ENCODE measurements at regions not wholly inside any gene's neighbourhood (a gene's known extent, or its start where the extent isn't known, plus 50 kb on each side); places are given as distances from the start of the nearest gene placed in this dataset.

DNA sequence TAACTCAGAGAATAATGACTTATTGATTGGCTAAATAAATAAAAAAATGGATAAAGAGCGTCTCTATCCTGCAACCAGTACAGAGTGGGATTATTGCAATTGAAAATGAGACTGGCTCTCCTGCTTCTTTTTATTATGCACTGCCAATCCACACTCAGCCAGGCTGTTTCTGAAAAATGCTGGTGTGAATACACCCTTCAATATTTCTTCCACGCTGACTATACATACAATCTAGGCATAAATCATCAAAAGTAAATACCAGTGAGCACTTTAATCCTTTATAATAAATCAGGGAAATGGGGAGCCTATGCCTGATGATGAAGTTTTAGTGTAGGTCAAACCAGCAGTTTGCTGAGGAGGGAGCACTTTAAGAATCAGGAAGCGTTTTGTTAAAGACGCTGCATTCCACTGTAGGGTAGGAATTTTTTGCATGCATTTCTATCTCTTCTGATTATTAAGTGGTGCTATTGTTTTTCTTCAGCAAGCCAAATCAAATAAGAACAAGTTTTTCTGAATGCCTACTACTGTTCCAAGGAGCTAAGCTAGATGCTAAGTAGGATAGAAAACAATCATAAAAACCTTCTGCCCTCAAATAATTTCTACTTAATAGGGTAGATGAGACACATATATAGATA, 781.5 kb downstream of the TBL1XR1 start:
- no peaks in the 10 kb centered on the region for H3K36me3 ChIP-seq (ENCODE audit: control insufficient read depth in 1 of 2, insufficient read depth in 2 of 2, low read length in 2 of 2)
- no peak overlapping the region for H3K27ac ChIP-seq (ENCODE audit: low read length)
- H3K4me3 ChIP-seq (ENCODE audit: low read depth in 1 of 2, low read length in 2 of 2) = no peak overlapping the region
- no peaks in the 10 kb centered on the region for H3K9me3 ChIP-seq (ENCODE audit: control insufficient read depth in 1 of 2, low read length in 2 of 2)
- no peaks in the 10 kb centered on the region for H3K27me3 ChIP-seq (ENCODE audit: low read depth, low read length)
- no peaks in the 10 kb centered on the region for H3K4me1 ChIP-seq (ENCODE audit: control insufficient read depth in 1 of 2, insufficient read depth in 2 of 2, low read length in 2 of 2)

DNA sequence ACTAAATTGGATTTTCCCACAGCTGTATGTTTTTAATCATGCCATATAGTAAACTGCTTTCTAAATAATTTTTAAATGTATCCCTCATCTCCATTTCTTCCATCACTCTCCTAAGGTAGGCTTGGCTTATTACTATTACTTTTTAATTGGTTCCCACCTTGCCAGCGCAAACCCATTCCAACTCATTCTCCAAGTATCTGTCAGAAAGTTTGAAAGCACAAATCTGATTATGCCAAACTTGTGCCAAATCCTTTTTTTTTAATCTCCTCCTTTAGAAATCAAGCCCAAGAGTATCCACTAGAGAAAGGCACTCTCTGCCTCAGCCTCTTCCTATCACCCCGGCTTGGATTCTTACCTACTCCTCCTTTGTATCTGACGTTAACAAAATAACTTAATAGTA, 784.5 kb downstream of the TBL1XR1 start:
- Histone ChIP-seq H3K27ac (ENCODE audit: low read length) (no peak overlapping the region), H3K27me3 (ENCODE audit: low read depth, low read length) (no peaks in the 10 kb centered on the region), H3K9me3 (ENCODE audit: control insufficient read depth in 1 of 2, low read length in 2 of 2) (no peaks in the 10 kb centered on the region), H3K36me3 (ENCODE audit: control insufficient read depth in 1 of 2, insufficient read depth in 2 of 2, low read length in 2 of 2) (no peaks in the 10 kb centered on the region), H3K4me1 (ENCODE audit: control insufficient read depth in 1 of 2, insufficient read depth in 2 of 2, low read length in 2 of 2) (no peaks in the 10 kb centered on the region), H3K4me3 (ENCODE audit: low read depth in 1 of 2, low read length in 2 of 2) (no peak overlapping the region)

DNA sequence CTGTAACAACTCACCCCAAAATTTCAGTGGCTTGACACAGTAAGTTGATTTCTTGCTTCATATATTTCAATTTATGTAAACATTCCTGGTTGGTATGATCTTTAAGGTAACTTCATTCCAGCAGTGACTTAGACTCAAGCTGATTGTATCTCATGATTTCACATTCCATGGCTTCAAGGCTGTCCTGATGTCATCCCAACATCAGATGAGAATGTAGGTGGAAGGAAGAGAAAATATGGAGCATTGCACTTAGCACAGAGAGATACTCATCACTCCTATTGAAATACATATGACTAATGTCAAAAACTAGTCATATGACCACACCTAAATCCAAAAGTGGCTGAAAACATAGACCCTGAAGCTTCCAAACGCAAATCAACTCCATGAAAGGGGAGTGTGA, 793.8 kb downstream of the TBL1XR1 start:
- Histone ChIP-seq H3K27ac (ENCODE audit: low read length) (no peak overlapping the region), H3K27me3 (ENCODE audit: low read depth, low read length) (no peaks in the 10 kb centered on the region), H3K36me3 (ENCODE audit: control insufficient read depth in 1 of 2, insufficient read depth in 2 of 2, low read length in 2 of 2) (no peaks in the 10 kb centered on the region), H3K4me3 (ENCODE audit: low read depth in 1 of 2, low read length in 2 of 2) (no peak overlapping the region), H3K9me3 (ENCODE audit: control insufficient read depth in 1 of 2, low read length in 2 of 2) (no peaks in the 10 kb centered on the region), H3K4me1 (ENCODE audit: control insufficient read depth in 1 of 2, insufficient read depth in 2 of 2, low read length in 2 of 2) (no peaks in the 10 kb centered on the region)

DNA sequence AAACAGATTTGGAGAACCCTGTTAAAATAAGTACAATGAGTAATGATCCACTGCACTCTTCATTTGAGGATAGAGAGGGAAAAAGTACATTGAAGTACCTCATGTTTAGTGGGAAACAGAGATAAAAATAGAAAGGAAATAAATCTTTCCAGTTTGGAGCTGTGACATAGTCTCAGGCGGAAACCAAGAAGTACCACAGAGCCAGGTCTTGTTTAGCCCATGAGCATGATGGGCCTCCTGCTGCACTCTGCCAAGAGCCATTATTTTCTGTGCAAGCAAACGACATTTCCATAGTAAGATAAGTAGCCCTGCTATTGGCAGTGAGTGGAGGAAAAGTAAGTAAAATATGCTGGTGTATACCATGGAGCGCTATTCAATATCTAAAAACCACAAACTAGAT, 796.1 kb downstream of the TBL1XR1 start:
- Histone ChIP-seq H3K36me3 (ENCODE audit: control insufficient read depth in 1 of 2, insufficient read depth in 2 of 2, low read length in 2 of 2) (no peaks in the 10 kb centered on the region), H3K27me3 (ENCODE audit: low read depth, low read length) (no peaks in the 10 kb centered on the region), H3K27ac (ENCODE audit: low read length) (no peak overlapping the region), H3K9me3 (ENCODE audit: control insufficient read depth in 1 of 2, low read length in 2 of 2) (no peaks in the 10 kb centered on the region), H3K4me3 (ENCODE audit: low read depth in 1 of 2, low read length in 2 of 2) (no peak overlapping the region), H3K4me1 (ENCODE audit: control insufficient read depth in 1 of 2, insufficient read depth in 2 of 2, low read length in 2 of 2) (no peaks in the 10 kb centered on the region)

DNA sequence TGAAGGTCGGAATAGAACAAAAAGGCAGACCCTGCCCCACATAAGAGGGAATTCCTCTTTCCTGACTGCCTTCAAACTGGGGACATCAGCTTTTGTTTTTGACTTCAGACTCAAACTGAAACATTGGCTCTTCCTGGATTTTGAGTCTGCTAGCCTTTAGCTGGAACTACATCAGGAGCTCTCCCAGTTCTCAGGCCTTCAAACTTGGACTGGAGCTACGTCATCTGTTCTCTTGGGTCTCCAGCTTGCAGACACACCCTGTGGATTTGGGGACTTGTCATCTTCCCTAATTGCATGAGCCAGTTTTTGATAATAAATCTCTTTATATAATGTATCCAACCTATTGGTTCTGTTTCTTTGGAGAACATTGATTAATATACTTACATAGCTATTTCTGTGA, 798.1 kb downstream of the TBL1XR1 start:
- Histone ChIP-seq H3K4me3 (ENCODE audit: low read depth in 1 of 2, low read length in 2 of 2) (no peak overlapping the region), H3K9me3 (ENCODE audit: control insufficient read depth in 1 of 2, low read length in 2 of 2) (peaks cover 0 to 3% of the 10 kb centered on the region in 2 donors), H3K27ac (ENCODE audit: low read length) (no peak overlapping the region), H3K36me3 (ENCODE audit: control insufficient read depth in 1 of 2, insufficient read depth in 2 of 2, low read length in 2 of 2) (no peaks in the 10 kb centered on the region), H3K4me1 (ENCODE audit: control insufficient read depth in 1 of 2, insufficient read depth in 2 of 2, low read length in 2 of 2) (no peaks in the 10 kb centered on the region), H3K27me3 (ENCODE audit: low read depth, low read length) (no peaks in the 10 kb centered on the region)

DNA sequence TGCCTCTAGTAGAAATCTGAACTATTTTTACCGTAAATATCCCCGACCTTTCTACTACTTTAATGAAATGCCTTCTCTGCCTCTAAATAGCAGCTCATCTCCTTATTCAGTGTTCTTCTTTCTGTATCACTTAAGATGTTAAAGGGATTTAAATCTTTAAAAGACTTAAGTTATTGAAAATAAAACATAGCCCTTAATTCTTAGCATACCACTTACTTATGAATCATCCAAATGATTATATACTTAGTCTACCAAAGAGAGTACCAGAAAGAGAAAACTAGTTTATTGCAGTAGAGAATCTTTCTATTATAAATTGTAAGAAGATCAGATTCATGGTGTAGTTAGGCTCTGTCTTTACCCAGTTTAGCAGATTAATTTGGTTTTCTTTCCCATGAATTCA, 802.0 kb downstream of the TBL1XR1 start:
- Histone ChIP-seq H3K4me3 (ENCODE audit: low read depth in 1 of 2, low read length in 2 of 2) (no peak overlapping the region), H3K4me1 (ENCODE audit: control insufficient read depth in 1 of 2, insufficient read depth in 2 of 2, low read length in 2 of 2) (no peaks in the 10 kb centered on the region), H3K9me3 (ENCODE audit: control insufficient read depth in 1 of 2, low read length in 2 of 2) (peaks cover 0 to 5% of the 10 kb centered on the region in 2 donors), H3K36me3 (ENCODE audit: control insufficient read depth in 1 of 2, insufficient read depth in 2 of 2, low read length in 2 of 2) (no peaks in the 10 kb centered on the region), H3K27ac (ENCODE audit: low read length) (no peak overlapping the region), H3K27me3 (ENCODE audit: low read depth, low read length) (no peaks in the 10 kb centered on the region)

DNA sequence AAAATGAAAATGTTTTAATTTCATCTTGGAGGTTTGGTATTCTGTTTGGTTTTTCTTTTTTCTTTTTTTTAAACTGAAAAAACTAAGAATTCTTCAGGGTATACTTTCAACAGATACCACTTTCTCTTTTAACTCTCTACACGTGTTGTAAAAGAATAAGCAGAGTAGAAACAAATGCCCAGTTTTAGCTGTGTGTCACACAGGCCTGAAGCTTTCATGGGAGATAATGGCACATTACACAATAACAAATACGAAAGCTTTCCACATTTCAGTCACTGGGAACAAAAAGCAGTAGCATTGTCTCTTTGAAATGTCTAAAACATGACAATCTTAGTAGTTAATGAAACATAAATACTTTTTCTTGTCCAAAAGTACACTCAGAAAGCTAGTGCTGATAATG, 818.5 kb downstream of the TBL1XR1 start:
- no peaks in the 10 kb centered on the region for H3K9me3 ChIP-seq (ENCODE audit: control insufficient read depth in 1 of 2, low read length in 2 of 2)
- H3K4me1 ChIP-seq (ENCODE audit: control insufficient read depth in 1 of 2, insufficient read depth in 2 of 2, low read length in 2 of 2) = no peaks in the 10 kb centered on the region
- no peaks in the 10 kb centered on the region for H3K27me3 ChIP-seq (ENCODE audit: low read depth, low read length)
- H3K27ac ChIP-seq (ENCODE audit: low read length) = no peak overlapping the region
- H3K36me3 ChIP-seq (ENCODE audit: control insufficient read depth in 1 of 2, insufficient read depth in 2 of 2, low read length in 2 of 2) = no peaks in the 10 kb centered on the region
- H3K4me3 ChIP-seq (ENCODE audit: low read depth in 1 of 2, low read length in 2 of 2) = no peak overlapping the region

DNA sequence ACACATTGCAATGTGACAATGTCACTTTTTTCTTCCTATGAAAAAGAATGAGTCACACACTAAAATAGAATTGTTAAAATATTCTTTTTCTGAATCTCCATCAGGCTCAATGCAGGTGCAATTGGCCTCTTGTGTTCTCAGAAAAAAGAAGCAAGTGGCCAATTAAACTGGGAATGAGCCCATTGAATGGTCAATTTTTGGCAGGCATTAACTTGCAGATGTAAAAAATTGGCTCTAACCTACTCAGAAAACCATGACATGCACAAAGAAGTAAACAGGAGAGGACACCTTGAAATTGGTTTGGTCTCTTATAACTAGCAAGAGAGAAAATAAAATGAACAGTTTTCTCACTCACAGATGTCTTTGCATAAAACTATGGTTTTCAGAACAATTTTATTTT, 820.8 kb downstream of the TBL1XR1 start:
- H3K9me3 ChIP-seq (ENCODE audit: control insufficient read depth in 1 of 2, low read length in 2 of 2) = no peaks in the 10 kb centered on the region
- H3K27me3 ChIP-seq (ENCODE audit: low read depth, low read length) = no peaks in the 10 kb centered on the region
- no peaks in the 10 kb centered on the region for H3K4me1 ChIP-seq (ENCODE audit: control insufficient read depth in 1 of 2, insufficient read depth in 2 of 2, low read length in 2 of 2)
- H3K4me3 ChIP-seq (ENCODE audit: low read depth in 1 of 2, low read length in 2 of 2) = no peak overlapping the region
- H3K36me3 ChIP-seq (ENCODE audit: control insufficient read depth in 1 of 2, insufficient read depth in 2 of 2, low read length in 2 of 2) = no peaks in the 10 kb centered on the region
- no peak overlapping the region for H3K27ac ChIP-seq (ENCODE audit: low read length)

DNA sequence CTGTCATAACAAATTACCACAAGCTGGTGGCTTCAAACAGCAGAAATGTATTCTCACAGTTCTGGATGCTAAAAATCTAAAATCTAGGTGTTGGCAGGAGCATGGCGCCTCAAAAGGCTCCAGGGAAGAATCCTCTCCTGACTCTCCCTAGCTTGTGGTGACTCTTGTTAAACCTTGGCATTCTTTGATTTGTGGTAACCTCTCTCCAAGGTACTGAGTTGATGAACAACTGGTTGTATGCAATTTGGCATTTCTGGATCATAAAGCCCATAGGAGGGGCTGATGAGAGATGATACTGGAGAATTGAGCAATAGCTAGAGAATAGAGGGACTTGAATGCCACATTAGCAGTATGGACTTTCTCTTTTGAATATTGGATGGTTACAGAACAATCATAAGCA, 821.8 kb downstream of the TBL1XR1 start:
- H3K36me3 ChIP-seq (ENCODE audit: control insufficient read depth in 1 of 2, insufficient read depth in 2 of 2, low read length in 2 of 2) = no peaks in the 10 kb centered on the region
- no peaks in the 10 kb centered on the region for H3K27me3 ChIP-seq (ENCODE audit: low read depth, low read length)
- H3K4me1 ChIP-seq (ENCODE audit: control insufficient read depth in 1 of 2, insufficient read depth in 2 of 2, low read length in 2 of 2) = no peaks in the 10 kb centered on the region
- no peak overlapping the region for H3K27ac ChIP-seq (ENCODE audit: low read length)
- no peaks in the 10 kb centered on the region for H3K9me3 ChIP-seq (ENCODE audit: control insufficient read depth in 1 of 2, low read length in 2 of 2)
- H3K4me3 ChIP-seq (ENCODE audit: low read depth in 1 of 2, low read length in 2 of 2) = no peak overlapping the region

DNA sequence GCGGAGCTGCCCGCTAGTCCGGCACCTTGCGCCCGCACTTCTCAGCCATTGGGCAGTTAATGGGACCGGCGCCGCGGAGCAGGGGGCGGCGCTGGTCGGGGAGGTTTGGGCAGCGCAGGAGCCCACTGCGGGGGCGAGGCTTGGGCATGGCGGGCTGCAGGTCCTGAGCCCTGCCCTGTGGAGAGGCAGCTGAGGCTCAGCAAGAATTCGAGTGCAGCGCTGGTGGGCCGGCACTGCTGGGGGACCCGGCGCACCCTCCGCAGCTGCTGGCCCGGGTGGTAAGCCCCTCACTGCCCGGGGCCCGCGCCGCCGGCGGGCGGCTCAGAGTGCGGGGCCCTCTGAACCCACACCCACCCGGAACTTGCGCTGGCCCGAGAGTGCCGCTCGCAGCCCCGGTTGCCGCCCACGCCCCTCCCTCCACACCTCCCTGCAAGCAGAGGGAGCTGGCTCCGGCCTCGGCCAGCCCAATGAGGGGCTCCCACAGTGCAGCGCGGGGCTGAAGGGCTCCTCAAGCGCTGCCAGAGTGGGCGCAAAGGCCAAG, 835.0 kb downstream of the TBL1XR1 start:
- H3K9me3 ChIP-seq (ENCODE audit: control insufficient read depth in 1 of 2, low read length in 2 of 2) = peaks cover 0 to 2% of the 10 kb centered on the region in 2 donors
- no peaks in the 10 kb centered on the region for H3K36me3 ChIP-seq (ENCODE audit: control insufficient read depth in 1 of 2, insufficient read depth in 2 of 2, low read length in 2 of 2)
- H3K4me3 ChIP-seq (ENCODE audit: low read depth in 1 of 2, low read length in 2 of 2) = no peak overlapping the region
- H3K4me1 ChIP-seq (ENCODE audit: control insufficient read depth in 1 of 2, insufficient read depth in 2 of 2, low read length in 2 of 2) = no peaks in the 10 kb centered on the region
- H3K27me3 ChIP-seq (ENCODE audit: low read depth, low read length) = no peaks in the 10 kb centered on the region
- H3K27ac ChIP-seq (ENCODE audit: low read length) = no peak overlapping the region

DNA sequence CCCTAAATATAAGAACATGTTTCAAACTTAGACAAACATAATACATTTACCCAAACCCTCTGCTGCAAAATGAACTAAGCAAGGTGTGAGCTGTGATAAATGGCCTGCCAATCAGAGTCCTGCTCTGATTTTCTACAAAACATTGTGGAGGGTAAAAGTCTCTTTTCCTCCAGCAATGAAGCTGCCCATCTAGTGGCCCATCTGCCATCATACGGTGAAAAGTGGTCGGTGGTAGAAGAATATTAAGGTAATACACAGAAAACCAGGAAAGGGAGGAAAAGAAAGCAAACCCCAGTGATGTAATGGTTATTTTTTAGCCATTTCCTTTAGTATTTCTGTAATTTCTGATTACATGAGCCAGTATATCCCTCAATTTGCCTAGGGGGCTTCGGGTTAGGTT, 838.1 kb downstream of the TBL1XR1 start:
- Histone ChIP-seq H3K27ac (ENCODE audit: low read length) (no peak overlapping the region), H3K36me3 (ENCODE audit: control insufficient read depth in 1 of 2, insufficient read depth in 2 of 2, low read length in 2 of 2) (no peaks in the 10 kb centered on the region), H3K9me3 (ENCODE audit: control insufficient read depth in 1 of 2, low read length in 2 of 2) (peaks cover 0 to 2% of the 10 kb centered on the region in 2 donors), H3K4me3 (ENCODE audit: low read depth in 1 of 2, low read length in 2 of 2) (no peak overlapping the region), H3K4me1 (ENCODE audit: control insufficient read depth in 1 of 2, insufficient read depth in 2 of 2, low read length in 2 of 2) (no peaks in the 10 kb centered on the region), H3K27me3 (ENCODE audit: low read depth, low read length) (no peaks in the 10 kb centered on the region)

DNA sequence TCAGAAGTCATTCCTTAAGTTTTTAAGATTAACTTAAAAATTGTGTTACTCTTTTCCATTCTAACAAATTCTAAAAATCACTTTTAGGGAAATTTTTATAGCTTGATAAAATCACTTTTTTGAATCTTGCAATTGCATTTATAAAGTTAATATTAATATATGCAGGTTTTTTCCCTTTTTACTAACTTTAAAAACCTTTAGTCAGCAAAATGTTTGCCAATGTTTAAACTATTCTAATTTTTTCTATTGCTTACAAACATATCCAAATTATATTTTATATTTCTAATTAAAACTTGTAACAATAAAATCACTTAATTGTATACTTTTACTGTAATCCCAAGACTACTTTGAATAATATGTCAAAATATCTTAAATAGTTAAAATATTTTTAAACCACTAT, 839.4 kb downstream of the TBL1XR1 start:
- Histone ChIP-seq H3K4me3 (ENCODE audit: low read depth in 1 of 2, low read length in 2 of 2) (no peak overlapping the region), H3K27ac (ENCODE audit: low read length) (no peak overlapping the region), H3K36me3 (ENCODE audit: control insufficient read depth in 1 of 2, insufficient read depth in 2 of 2, low read length in 2 of 2) (no peaks in the 10 kb centered on the region), H3K27me3 (ENCODE audit: low read depth, low read length) (no peaks in the 10 kb centered on the region), H3K9me3 (ENCODE audit: control insufficient read depth in 1 of 2, low read length in 2 of 2) (peaks cover 0 to 2% of the 10 kb centered on the region in 2 donors), H3K4me1 (ENCODE audit: control insufficient read depth in 1 of 2, insufficient read depth in 2 of 2, low read length in 2 of 2) (no peaks in the 10 kb centered on the region)

Measured in muscle layer of duodenum (tissue), 2 donors.